ENCODE measurements at regions not wholly inside any gene's neighbourhood (a gene's known extent, or its start where the extent isn't known, plus 50 kb on each side); places are given as distances from the start of the nearest gene placed in this dataset.

DNA sequence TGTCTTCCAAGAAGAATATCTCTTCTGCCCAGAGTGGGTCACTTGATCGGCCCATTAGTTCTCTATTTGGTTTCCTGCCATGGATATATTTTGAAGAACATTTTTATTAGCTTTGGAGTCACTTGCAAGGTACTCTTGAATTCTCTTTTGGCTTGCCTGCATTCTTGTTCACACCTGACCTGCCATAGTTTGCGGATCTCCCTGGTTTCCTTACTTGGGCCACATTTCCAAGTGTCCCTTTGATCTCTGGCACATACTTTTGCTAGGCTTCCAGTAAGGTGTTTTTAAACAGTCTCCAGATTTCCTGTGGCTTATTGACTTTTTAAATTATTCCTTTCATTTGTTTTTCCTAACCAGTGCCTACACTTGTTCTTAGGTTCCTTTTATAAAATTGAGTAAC lies 488.5 kb upstream of the MDFIC2 start:
- ATAC-seq = no peak
- TF ChIP-seq BACH2 (CRISPR knock-in tag; IDR thresholded peaks at IDR 0.05; ENCODE audit: borderline replicate concordance) (no peak), ZC3H10 (CRISPR knock-in tag; IDR thresholded peaks at IDR 0.05) (no peak), ESRRG (CRISPR knock-in tag; IDR thresholded peaks at IDR 0.05) (no peak), ZNF8 (CRISPR knock-in tag; IDR thresholded peaks at IDR 0.05) (no peak), ZNF70 (CRISPR knock-in tag; IDR thresholded peaks at IDR 0.05) (no peak), ARNTL (CRISPR knock-in tag; IDR thresholded peaks at IDR 0.05; ENCODE audit: borderline replicate concordance, low read depth) (no peak), PPARA (CRISPR knock-in tag; IDR thresholded peaks at IDR 0.05; ENCODE audit: borderline replicate concordance) (no peak), ISL1 (CRISPR knock-in tag; IDR thresholded peaks at IDR 0.05) (no peak), CSDC2 (CRISPR knock-in tag; IDR thresholded peaks at IDR 0.05) (no peak), RARB (CRISPR knock-in tag; IDR thresholded peaks at IDR 0.05) (no peak), TOX (CRISPR knock-in tag; IDR thresholded peaks at IDR 0.05; ENCODE audit: borderline replicate concordance) (no peak), ZFP3 (CRISPR knock-in tag; IDR thresholded peaks at IDR 0.05) (no peak), SNAI2 (CRISPR knock-in tag; IDR thresholded peaks at IDR 0.05) (no peak), ZFP30 (CRISPR knock-in tag; IDR thresholded peaks at IDR 0.05) (no peak), ZNF565 (CRISPR knock-in tag; conservative IDR thresholded peaks at IDR 0.05; ENCODE audit: low read depth) (no peak)
- TF ChIP-seq, protein P1, sequence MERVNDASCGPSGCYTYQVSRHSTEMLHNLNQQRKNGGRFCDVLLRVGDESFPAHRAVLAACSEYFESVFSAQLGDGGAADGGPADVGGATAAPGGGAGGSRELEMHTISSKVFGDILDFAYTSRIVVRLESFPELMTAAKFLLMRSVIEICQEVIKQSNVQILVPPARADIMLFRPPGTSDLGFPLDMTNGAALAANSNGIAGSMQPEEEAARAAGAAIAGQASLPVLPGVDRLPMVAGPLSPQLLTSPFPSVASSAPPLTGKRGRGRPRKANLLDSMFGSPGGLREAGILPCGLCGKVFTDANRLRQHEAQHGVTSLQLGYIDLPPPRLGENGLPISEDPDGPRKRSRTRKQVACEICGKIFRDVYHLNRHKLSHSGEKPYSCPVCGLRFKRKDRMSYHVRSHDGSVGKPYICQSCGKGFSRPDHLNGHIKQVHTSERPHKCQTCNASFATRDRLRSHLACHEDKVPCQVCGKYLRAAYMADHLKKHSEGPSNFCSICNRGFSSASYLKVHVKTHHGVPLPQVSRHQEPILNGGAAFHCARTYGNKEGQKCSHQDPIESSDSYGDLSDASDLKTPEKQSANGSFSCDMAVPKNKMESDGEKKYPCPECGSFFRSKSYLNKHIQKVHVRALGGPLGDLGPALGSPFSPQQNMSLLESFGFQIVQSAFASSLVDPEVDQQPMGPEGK (CRISPR knock-in tag; IDR thresholded peaks at IDR 0.05; ENCODE audit: borderline replicate concordance) = no peak
- TF ChIP-seq, protein P2, sequence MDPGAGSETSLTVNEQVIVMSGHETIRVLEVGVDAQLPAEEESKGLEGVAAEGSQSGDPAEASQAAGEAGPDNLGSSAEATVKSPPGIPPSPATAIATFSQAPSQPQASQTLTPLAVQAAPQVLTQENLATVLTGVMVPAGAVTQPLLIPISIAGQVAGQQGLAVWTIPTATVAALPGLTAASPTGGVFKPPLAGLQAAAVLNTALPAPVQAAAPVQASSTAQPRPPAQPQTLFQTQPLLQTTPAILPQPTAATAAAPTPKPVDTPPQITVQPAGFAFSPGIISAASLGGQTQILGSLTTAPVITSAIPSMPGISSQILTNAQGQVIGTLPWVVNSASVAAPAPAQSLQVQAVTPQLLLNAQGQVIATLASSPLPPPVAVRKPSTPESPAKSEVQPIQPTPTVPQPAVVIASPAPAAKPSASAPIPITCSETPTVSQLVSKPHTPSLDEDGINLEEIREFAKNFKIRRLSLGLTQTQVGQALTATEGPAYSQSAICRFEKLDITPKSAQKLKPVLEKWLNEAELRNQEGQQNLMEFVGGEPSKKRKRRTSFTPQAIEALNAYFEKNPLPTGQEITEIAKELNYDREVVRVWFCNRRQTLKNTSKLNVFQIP (CRISPR knock-in tag; IDR thresholded peaks at IDR 0.05; ENCODE audit: borderline replicate concordance, low read depth) = no peak
- TF ChIP-seq, protein P3, sequence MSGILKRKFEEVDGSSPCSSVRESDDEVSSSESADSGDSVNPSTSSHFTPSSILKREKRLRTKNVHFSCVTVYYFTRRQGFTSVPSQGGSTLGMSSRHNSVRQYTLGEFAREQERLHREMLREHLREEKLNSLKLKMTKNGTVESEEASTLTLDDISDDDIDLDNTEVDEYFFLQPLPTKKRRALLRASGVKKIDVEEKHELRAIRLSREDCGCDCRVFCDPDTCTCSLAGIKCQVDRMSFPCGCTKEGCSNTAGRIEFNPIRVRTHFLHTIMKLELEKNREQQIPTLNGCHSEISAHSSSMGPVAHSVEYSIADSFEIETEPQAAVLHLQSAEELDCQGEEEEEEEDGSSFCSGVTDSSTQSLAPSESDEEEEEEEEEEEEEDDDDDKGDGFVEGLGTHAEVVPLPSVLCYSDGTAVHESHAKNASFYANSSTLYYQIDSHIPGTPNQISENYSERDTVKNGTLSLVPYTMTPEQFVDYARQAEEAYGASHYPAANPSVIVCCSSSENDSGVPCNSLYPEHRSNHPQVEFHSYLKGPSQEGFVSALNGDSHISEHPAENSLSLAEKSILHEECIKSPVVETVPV (CRISPR knock-in tag; IDR thresholded peaks at IDR 0.05) = no peak
- TF ChIP-seq, protein P4, sequence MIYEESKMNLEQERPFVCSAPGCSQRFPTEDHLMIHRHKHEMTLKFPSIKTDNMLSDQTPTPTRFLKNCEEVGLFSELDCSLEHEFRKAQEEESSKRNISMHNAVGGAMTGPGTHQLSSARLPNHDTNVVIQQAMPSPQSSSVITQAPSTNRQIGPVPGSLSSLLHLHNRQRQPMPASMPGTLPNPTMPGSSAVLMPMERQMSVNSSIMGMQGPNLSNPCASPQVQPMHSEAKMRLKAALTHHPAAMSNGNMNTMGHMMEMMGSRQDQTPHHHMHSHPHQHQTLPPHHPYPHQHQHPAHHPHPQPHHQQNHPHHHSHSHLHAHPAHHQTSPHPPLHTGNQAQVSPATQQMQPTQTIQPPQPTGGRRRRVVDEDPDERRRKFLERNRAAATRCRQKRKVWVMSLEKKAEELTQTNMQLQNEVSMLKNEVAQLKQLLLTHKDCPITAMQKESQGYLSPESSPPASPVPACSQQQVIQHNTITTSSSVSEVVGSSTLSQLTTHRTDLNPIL (CRISPR knock-in tag; IDR thresholded peaks at IDR 0.05; ENCODE audit: low read depth) = no peak

DNA sequence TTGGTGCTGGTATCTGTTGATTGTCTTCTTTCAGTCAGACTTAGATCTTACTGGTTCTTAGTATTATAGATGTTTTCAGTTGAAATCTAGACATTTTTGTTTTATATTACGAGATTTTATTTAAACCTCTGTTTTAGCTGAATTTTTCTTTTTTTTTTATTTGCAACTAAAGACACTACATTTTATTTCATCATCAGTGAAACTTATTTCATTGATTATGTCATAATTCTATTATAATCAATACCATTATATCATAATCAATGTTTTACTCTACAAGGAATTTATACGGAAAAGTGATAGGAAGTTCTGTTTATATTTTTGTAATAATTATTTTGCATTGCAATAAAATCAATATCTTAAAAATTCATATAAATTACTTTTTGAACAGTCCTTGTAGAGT lies 477.4 kb upstream of the MDFIC2 start:
- TF ChIP-seq, protein P1 (CRISPR knock-in tag; IDR thresholded peaks at IDR 0.05; ENCODE audit: borderline replicate concordance) = no peak
- TF ChIP-seq ZFP30 (CRISPR knock-in tag; IDR thresholded peaks at IDR 0.05) (no peak), BACH2 (CRISPR knock-in tag; IDR thresholded peaks at IDR 0.05; ENCODE audit: borderline replicate concordance) (no peak), RARB (CRISPR knock-in tag; IDR thresholded peaks at IDR 0.05) (no peak), PPARA (CRISPR knock-in tag; IDR thresholded peaks at IDR 0.05; ENCODE audit: borderline replicate concordance) (no peak), ESRRG (CRISPR knock-in tag; IDR thresholded peaks at IDR 0.05) (no peak), ZC3H10 (CRISPR knock-in tag; IDR thresholded peaks at IDR 0.05) (no peak), SNAI2 (CRISPR knock-in tag; IDR thresholded peaks at IDR 0.05) (no peak), TOX (CRISPR knock-in tag; IDR thresholded peaks at IDR 0.05; ENCODE audit: borderline replicate concordance) (no peak), ZNF8 (CRISPR knock-in tag; IDR thresholded peaks at IDR 0.05) (no peak), ISL1 (CRISPR knock-in tag; IDR thresholded peaks at IDR 0.05) (no peak), ZNF70 (CRISPR knock-in tag; IDR thresholded peaks at IDR 0.05) (no peak), GLIS3 (CRISPR knock-in tag; IDR thresholded peaks at IDR 0.05) (no peak), ZFP3 (CRISPR knock-in tag; IDR thresholded peaks at IDR 0.05) (no peak), TCF4 (CRISPR knock-in tag; IDR thresholded peaks at IDR 0.05; ENCODE audit: borderline replicate concordance) (no peak)
- TF ChIP-seq, protein P4 (CRISPR knock-in tag; IDR thresholded peaks at IDR 0.05; ENCODE audit: low read depth) = no peak
- TF ChIP-seq, protein P5, sequence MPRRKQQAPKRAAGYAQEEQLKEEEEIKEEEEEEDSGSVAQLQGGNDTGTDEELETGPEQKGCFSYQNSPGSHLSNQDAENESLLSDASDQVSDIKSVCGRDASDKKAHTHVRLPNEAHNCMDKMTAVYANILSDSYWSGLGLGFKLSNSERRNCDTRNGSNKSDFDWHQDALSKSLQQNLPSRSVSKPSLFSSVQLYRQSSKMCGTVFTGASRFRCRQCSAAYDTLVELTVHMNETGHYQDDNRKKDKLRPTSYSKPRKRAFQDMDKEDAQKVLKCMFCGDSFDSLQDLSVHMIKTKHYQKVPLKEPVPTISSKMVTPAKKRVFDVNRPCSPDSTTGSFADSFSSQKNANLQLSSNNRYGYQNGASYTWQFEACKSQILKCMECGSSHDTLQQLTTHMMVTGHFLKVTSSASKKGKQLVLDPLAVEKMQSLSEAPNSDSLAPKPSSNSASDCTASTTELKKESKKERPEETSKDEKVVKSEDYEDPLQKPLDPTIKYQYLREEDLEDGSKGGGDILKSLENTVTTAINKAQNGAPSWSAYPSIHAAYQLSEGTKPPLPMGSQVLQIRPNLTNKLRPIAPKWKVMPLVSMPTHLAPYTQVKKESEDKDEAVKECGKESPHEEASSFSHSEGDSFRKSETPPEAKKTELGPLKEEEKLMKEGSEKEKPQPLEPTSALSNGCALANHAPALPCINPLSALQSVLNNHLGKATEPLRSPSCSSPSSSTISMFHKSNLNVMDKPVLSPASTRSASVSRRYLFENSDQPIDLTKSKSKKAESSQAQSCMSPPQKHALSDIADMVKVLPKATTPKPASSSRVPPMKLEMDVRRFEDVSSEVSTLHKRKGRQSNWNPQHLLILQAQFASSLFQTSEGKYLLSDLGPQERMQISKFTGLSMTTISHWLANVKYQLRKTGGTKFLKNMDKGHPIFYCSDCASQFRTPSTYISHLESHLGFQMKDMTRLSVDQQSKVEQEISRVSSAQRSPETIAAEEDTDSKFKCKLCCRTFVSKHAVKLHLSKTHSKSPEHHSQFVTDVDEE (CRISPR knock-in tag; IDR thresholded peaks at IDR 0.05) = no peak
- TF ChIP-seq, protein P3 (CRISPR knock-in tag; IDR thresholded peaks at IDR 0.05) = no peak
- TF ChIP-seq, protein P2 (CRISPR knock-in tag; IDR thresholded peaks at IDR 0.05; ENCODE audit: borderline replicate concordance, low read depth) = no peak
- no peak for ATAC-seq
